HCT116 (cell line): ENCODE measurements at regions not wholly inside any gene's neighbourhood (a gene's known extent, or its start where the extent isn't known, plus 50 kb on each side); places are given as distances from the start of the nearest gene placed in this dataset.
"Not testable (repeated sequence)": the region's sequence is repeated elsewhere in the genome, so short reads cannot be mapped to it uniquely, and the experiment has no call there.

Source experiments
- EZH2 ChIP-seq: fragments of 200-600 bp; sonication (generic); IDR thresholded peaks from 2 replicates; pipeline ENCODE4 v1.6.1; 2017; ENCODE audit warnings: antibody characterized with exemption, mixed run types
- POLR2A ChIP-seq: IDR thresholded peaks from 2 replicates; pipeline ENCODE4 v1.7.0; 2011; ENCODE audit warnings: borderline replicate concordance; ENCODE audit not compliant: insufficient read depth, insufficient read length; ENCODE audit errors: extremely low read depth
- RAD21 ChIP-seq: IDR thresholded peaks from 2 replicates; pipeline ENCODE4 v1.6.1; 2012; ENCODE audit warnings: low read depth, mild to moderate bottlenecking
- SIN3A ChIP-seq: IDR thresholded peaks from 2 replicates; pipeline ENCODE4 v1.6.1; 2012; ENCODE audit warnings: low read depth
- TCF7L2 ChIP-seq: IDR thresholded peaks from 2 replicates; pipeline ENCODE4 v1.7.0; 2011; ENCODE audit warnings: borderline replicate concordance, inconsistent platforms; ENCODE audit not compliant: insufficient read depth, insufficient read length; ENCODE audit errors: extremely low read depth
- YY1 ChIP-seq: IDR thresholded peaks from 2 replicates; pipeline ENCODE4 v1.6.1; 2011; ENCODE audit warnings: low read length, low read depth, moderate library complexity, mild to moderate bottlenecking; ENCODE audit not compliant: insufficient replicate concordance; ENCODE audit errors: extremely low read depth
- ZNF274 ChIP-seq: fragments of 200-500 bp; sonication (Bioruptor generic); IDR thresholded peaks from 2 replicates; pipeline ENCODE4 v1.6.1; 2014; ENCODE audit warnings: mild to moderate bottlenecking, low read depth, low read length, inconsistent platforms
- TF ChIP-seq, protein P1 (sequence below): IDR thresholded peaks from 2 replicates; pipeline ENCODE4 v1.6.1; 2012; ENCODE audit warnings: low read depth
- TF ChIP-seq, protein P2 (sequence below), 3 experiments: fragments of 200-600 bp in 1 of 3; sonication (generic) in 1 of 3; IDR thresholded peaks in 2 of 3; conservative IDR thresholded peaks in 1 of 3; 2 replicates each; pipeline ENCODE4 v1.5.1; 2012 to 2017; ENCODE audit warnings: low read depth in 2 of 3, low read length in 2 of 3, antibody characterized with exemption in 1 of 3, borderline replicate concordance in 1 of 3, control low read depth in 1 of 3, mild to moderate bottlenecking in 1 of 3, mixed read lengths in 1 of 3, mixed run types in 1 of 3, moderate library complexity in 1 of 3; ENCODE audit not compliant: insufficient read depth in 1 of 3

DNA sequence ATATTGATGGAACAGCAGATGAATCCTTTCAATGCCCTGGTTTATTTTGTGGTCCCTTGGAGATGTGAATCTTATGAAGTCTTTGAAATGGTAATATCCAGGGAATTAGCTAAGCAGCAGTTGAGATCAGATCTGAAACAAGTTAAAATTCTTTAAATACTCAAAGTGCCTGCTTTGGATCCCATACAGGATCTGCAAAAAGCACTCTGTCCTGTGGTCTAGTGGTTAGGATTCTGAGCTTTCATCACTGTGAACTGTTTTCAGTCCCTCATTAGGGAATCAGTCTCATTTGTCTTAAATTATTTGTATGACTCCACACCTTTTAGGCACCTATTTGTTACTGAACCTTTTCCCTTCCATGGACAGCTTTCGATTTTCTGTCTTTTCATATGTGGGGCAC lies 215.2 kb upstream of the TGIF2LX start:
- TF ChIP-seq POLR2A, RAD21, SIN3A, TCF7L2, EZH2, ZNF274, YY1: not testable (repeated sequence)
- TF ChIP-seq, protein P1, sequence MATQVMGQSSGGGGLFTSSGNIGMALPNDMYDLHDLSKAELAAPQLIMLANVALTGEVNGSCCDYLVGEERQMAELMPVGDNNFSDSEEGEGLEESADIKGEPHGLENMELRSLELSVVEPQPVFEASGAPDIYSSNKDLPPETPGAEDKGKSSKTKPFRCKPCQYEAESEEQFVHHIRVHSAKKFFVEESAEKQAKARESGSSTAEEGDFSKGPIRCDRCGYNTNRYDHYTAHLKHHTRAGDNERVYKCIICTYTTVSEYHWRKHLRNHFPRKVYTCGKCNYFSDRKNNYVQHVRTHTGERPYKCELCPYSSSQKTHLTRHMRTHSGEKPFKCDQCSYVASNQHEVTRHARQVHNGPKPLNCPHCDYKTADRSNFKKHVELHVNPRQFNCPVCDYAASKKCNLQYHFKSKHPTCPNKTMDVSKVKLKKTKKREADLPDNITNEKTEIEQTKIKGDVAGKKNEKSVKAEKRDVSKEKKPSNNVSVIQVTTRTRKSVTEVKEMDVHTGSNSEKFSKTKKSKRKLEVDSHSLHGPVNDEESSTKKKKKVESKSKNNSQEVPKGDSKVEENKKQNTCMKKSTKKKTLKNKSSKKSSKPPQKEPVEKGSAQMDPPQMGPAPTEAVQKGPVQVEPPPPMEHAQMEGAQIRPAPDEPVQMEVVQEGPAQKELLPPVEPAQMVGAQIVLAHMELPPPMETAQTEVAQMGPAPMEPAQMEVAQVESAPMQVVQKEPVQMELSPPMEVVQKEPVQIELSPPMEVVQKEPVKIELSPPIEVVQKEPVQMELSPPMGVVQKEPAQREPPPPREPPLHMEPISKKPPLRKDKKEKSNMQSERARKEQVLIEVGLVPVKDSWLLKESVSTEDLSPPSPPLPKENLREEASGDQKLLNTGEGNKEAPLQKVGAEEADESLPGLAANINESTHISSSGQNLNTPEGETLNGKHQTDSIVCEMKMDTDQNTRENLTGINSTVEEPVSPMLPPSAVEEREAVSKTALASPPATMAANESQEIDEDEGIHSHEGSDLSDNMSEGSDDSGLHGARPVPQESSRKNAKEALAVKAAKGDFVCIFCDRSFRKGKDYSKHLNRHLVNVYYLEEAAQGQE: not testable (repeated sequence)
- TF ChIP-seq, protein P2, sequence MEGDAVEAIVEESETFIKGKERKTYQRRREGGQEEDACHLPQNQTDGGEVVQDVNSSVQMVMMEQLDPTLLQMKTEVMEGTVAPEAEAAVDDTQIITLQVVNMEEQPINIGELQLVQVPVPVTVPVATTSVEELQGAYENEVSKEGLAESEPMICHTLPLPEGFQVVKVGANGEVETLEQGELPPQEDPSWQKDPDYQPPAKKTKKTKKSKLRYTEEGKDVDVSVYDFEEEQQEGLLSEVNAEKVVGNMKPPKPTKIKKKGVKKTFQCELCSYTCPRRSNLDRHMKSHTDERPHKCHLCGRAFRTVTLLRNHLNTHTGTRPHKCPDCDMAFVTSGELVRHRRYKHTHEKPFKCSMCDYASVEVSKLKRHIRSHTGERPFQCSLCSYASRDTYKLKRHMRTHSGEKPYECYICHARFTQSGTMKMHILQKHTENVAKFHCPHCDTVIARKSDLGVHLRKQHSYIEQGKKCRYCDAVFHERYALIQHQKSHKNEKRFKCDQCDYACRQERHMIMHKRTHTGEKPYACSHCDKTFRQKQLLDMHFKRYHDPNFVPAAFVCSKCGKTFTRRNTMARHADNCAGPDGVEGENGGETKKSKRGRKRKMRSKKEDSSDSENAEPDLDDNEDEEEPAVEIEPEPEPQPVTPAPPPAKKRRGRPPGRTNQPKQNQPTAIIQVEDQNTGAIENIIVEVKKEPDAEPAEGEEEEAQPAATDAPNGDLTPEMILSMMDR (IDR thresholded peaks at IDR 0.05 in 2 of 3, conservative IDR thresholded peaks at IDR 0.05 in 1 of 3; ENCODE audit: borderline replicate concordance in 1 of 3, insufficient read depth in 1 of 3, low read depth in 2 of 3, low read length in 2 of 3): not testable (repeated sequence)
